ENCODE measurements at regions not wholly inside any gene's neighbourhood (a gene's known extent, or its start where the extent isn't known, plus 50 kb on each side); places are given as distances from the start of the nearest gene placed in this dataset.

DNA sequence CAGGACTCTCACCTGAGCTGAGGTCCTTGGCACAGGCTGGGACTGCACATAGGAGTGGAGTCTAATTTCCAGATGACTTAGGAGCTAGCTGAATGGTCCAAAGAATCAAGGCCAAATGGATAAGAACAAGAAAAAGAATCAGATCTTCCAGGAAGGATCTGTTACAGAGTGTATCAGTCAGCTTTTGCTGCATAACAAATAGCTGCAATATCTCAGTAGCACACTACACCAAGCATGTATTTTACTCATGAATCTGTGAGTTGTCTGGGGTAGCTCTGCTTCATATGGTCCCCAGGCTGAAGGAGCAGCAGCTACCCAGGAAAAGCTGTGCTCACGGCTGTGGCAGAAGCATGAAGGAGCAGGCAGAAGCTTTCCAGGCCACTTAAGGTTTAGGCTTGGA, 60.6 kb upstream of the LOXL4 start:
- TF ChIP-seq CTCF (IDR thresholded peaks at IDR 0.05; ENCODE audit: low read length): no peak
- TF ChIP-seq EZH2phosphoT487 (IDR thresholded peaks at IDR 0.05; ENCODE audit: low read length): no peak
- no peak for TF ChIP-seq EZH2 (optimal IDR thresholded peaks at IDR 0.05; ENCODE audit: low read depth, low read length)
